ENCODE measurements at regions not wholly inside any gene's neighbourhood (a gene's known extent, or its start where the extent isn't known, plus 50 kb on each side); places are given as distances from the start of the nearest gene placed in this dataset.

DNA sequence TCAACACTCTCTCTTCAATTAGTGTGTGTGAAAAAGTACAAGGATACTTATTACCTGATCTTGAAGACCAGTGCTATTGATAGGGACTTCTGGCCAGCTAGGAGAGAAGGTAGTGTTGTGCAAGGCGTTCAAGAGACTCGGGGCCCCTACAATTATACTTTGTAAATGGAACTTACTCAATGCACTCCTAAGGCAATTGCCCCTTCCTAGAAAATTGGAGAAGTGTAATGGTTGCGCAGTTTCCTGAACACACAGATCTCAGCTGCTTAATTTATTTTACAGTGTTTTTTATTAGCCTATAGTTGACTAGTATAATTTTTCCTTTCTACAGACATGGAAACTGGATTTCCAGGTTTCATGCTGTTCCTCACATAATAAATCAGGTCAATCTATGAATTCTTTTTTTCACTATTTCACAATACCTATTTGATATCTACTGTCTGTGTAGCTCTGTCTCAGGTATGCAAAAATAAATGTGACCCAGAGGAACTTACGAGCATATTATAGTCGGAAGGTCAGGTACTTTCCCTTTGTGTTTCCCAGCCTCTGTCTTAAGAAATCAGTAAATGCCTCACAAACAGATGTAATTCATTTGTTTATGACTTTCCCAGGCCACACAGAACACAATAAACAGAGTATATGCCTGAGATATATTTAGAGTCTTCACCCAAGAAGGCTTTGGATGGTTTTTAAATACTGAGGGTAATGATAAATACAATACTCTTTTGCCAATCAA lies 89.1 kb upstream of the TET2 start:
- intact Hi-C loops (cut with DNase I) = no loop called here
- Histone ChIP-seq H3K27ac (peak overlapping the region in 1 of 5 donors; percentile 39), H3K9me3 (replicated peaks in 1 of 3) (no peaks in the 10 kb centered on the region), H3K4me3 (no peak overlapping the region), H3K36me3 (replicated peaks in 1 of 2) (no peaks in the 10 kb centered on the region), H3K27me3 (no peaks in the 10 kb centered on the region), H3K4me1 (replicated peaks in 1 of 2) (no peaks in the 10 kb centered on the region)
- DNase-seq = peak in 1 of 7 donors; percentile 2
- no peak for TF ChIP-seq POLR2A (IDR thresholded peaks at IDR 0.05)
- TF ChIP-seq CTCF (IDR thresholded peaks at IDR 0.05) = no peak
- WGBS, 4 donors = 73 to 79% (median 75%) methylated on average over 5 of the region's 5 CpGs

- WGBS, 4 donors = 61 to 78% (median 67%) methylated on average over 3 of the region's 3 CpGs
- no peak overlapping the region for H3K4me3 ChIP-seq
- H3K27me3 ChIP-seq = no peaks in the 10 kb centered on the region
- intact Hi-C loops (cut with DNase I) = no loop called here
- no peaks in the 10 kb centered on the region for H3K36me3 ChIP-seq (replicated peaks in 1 of 2)
- DNase-seq = no peak
- no peaks in the 10 kb centered on the region for H3K4me1 ChIP-seq (replicated peaks in 1 of 2)
- H3K9me3 ChIP-seq (replicated peaks in 1 of 3) = no peaks in the 10 kb centered on the region
- H3K27ac ChIP-seq = no peak overlapping the region
- TF ChIP-seq POLR2A (IDR thresholded peaks at IDR 0.05) (no peak), CTCF (IDR thresholded peaks at IDR 0.05) (no peak)
These were observed 88.4 kb upstream of the TET2 start for GRCh38 chr4:105058177-105058812.

- no peaks in the 10 kb centered on the region for H3K27me3 ChIP-seq
- no peak for TF ChIP-seq POLR2A (IDR thresholded peaks at IDR 0.05)
- TF ChIP-seq CTCF (IDR thresholded peaks at IDR 0.05) = no peak
- H3K4me3 ChIP-seq = no peak overlapping the region
- peak in 1 of 7 donors; percentile 6 for DNase-seq
- no peaks in the 10 kb centered on the region for H3K9me3 ChIP-seq (replicated peaks in 1 of 3)
- intact Hi-C loops (cut with DNase I) = no loop called here
- H3K36me3 ChIP-seq (replicated peaks in 1 of 2) = no peaks in the 10 kb centered on the region
- H3K4me1 ChIP-seq (replicated peaks in 1 of 2) = no peaks in the 10 kb centered on the region
- no peak overlapping the region for H3K27ac ChIP-seq
These were observed 87.3 kb upstream of the TET2 start for GRCh38 chr4:105059337-105059736.

GRCh38 chr4:105060628-105061027 lies 86.0 kb upstream of the TET2 start:
- no peaks in the 10 kb centered on the region for H3K27me3 ChIP-seq
- H3K27ac ChIP-seq = peak overlapping the region in 3 of 5 donors; percentile 10 to 80 (median 26)
- H3K4me1 ChIP-seq (replicated peaks in 1 of 2) = no peaks in the 10 kb centered on the region
- H3K36me3 ChIP-seq (replicated peaks in 1 of 2) = no peaks in the 10 kb centered on the region
- DNase-seq = peak in 1 of 7 donors; percentile 1
- H3K9me3 ChIP-seq (replicated peaks in 1 of 3) = no peaks in the 10 kb centered on the region
- WGBS, 4 donors = 56 to 87% (median 71%) methylated on average over 1 of the region's 1 CpG
- TF ChIP-seq CTCF (IDR thresholded peaks at IDR 0.05) = no peak
- no peak for TF ChIP-seq POLR2A (IDR thresholded peaks at IDR 0.05)
- intact Hi-C loops (cut with DNase I) = no loop called here
- H3K4me3 ChIP-seq = no peak overlapping the region

Measured in adrenal gland (tissue), 9 donors.